Activated naive CD8-positive, alpha-beta T cell treated with anti-CD3 and anti-CD28 coated beads, Interleukin-2, amount 50 U/mL, for 24 hours (primary cell): ENCODE measurements at regions not wholly inside any gene's neighbourhood (a gene's known extent, or its start where the extent isn't known, plus 50 kb on each side); places are given as distances from the start of the nearest gene placed in this dataset.
"Not testable (repeated sequence)": the region's sequence is repeated elsewhere in the genome, so short reads cannot be mapped to it uniquely, and the experiment has no call there.

Source experiments
- ATAC-seq: fragments of 150-1000 bp; cut with Tn5 transposase; one replicate; pipeline ENCODE4 v1.10.0; 2021
- DNase-seq: peaks from one replicate; pipeline ENCODE4 v3.0.0; 2021
- H3K27ac Mint-ChIP-seq: one replicate; pipeline ENCODE4 v1.8.0; 2021; ENCODE audit warnings: mild to moderate bottlenecking, mixed read lengths
- H3K27me3 Mint-ChIP-seq: one replicate; pipeline ENCODE4 v1.8.0; 2021; ENCODE audit warnings: mixed read lengths
- H3K36me3 Mint-ChIP-seq: one replicate; pipeline ENCODE4 v1.8.0; 2021; ENCODE audit warnings: low read depth, mixed read lengths
- H3K4me1 Mint-ChIP-seq: one replicate; pipeline ENCODE4 v1.8.0; 2021; ENCODE audit warnings: mixed read lengths
- H3K4me3 Mint-ChIP-seq: one replicate; pipeline ENCODE4 v1.8.0; 2021; ENCODE audit warnings: mild to moderate bottlenecking, moderate library complexity, mixed read lengths
- H3K9me3 Mint-ChIP-seq: one replicate; pipeline ENCODE4 v1.8.0; 2021; ENCODE audit warnings: mixed read lengths

GRCh38 chr1:219331424-219331823 is 157.7 kb downstream of the LYPLAL1 start:
- H3K4me1 Mint-ChIP-seq: no peaks in the 10 kb centered on the region
- ATAC-seq (no peak), DNase-seq (no peak)
- no peak overlapping the region for H3K27ac Mint-ChIP-seq
- H3K27me3 Mint-ChIP-seq: no peaks in the 10 kb centered on the region
- H3K36me3 Mint-ChIP-seq: peaks cover 2% of the 10 kb centered on the region
- H3K9me3 Mint-ChIP-seq: peaks cover 15% of the 10 kb centered on the region
- no peak overlapping the region for H3K4me3 Mint-ChIP-seq

GRCh38 chr1:219330669-219331068 is 157.0 kb downstream of the LYPLAL1 start:
- H3K27me3 Mint-ChIP-seq: no peaks in the 10 kb centered on the region
- H3K4me3 Mint-ChIP-seq: no peak overlapping the region
- peaks cover 15% of the 10 kb centered on the region for H3K9me3 Mint-ChIP-seq
- peaks cover under 1% of the 10 kb centered on the region for H3K4me1 Mint-ChIP-seq
- H3K27ac Mint-ChIP-seq: no peak overlapping the region
- peaks cover 2% of the 10 kb centered on the region for H3K36me3 Mint-ChIP-seq
- no peak for DNase-seq
- ATAC-seq: no peak

GRCh38 chr1:219330001-219330400 is 156.3 kb downstream of the LYPLAL1 start:
- DNase-seq (no peak), ATAC-seq (no peak)
- Mint-ChIP-seq H3K9me3 (peaks cover 21% of the 10 kb centered on the region), H3K4me1 (peaks cover 6% of the 10 kb centered on the region), H3K27ac (no peak overlapping the region), H3K4me3 (no peak overlapping the region), H3K27me3 (no peaks in the 10 kb centered on the region), H3K36me3 (peaks cover 2% of the 10 kb centered on the region)

GRCh38 chr1:219329578-219329977 is 155.9 kb downstream of the LYPLAL1 start:
- H3K27me3 Mint-ChIP-seq: no peaks in the 10 kb centered on the region
- no peak for DNase-seq
- H3K4me1 Mint-ChIP-seq: peaks cover 10% of the 10 kb centered on the region
- H3K4me3 Mint-ChIP-seq: no peak overlapping the region
- H3K27ac Mint-ChIP-seq: no peak overlapping the region
- peaks cover 2% of the 10 kb centered on the region for H3K36me3 Mint-ChIP-seq
- H3K9me3 Mint-ChIP-seq: peaks cover 21% of the 10 kb centered on the region
- no peak for ATAC-seq

- no peak overlapping the region for H3K27ac Mint-ChIP-seq
- H3K4me3 Mint-ChIP-seq: no peak overlapping the region
- peaks cover 2% of the 10 kb centered on the region for H3K36me3 Mint-ChIP-seq
- DNase-seq (no peak), ATAC-seq (no peak)
- peaks cover 1% of the 10 kb centered on the region for H3K27me3 Mint-ChIP-seq
- H3K4me1 Mint-ChIP-seq: peaks cover 15% of the 10 kb centered on the region
- H3K9me3 Mint-ChIP-seq: peaks cover 21% of the 10 kb centered on the region
Measured at GRCh38 chr1:219326843-219327242, 153.2 kb downstream of the LYPLAL1 start.

GRCh38 chr1:219325368-219325742 is 151.7 kb downstream of the LYPLAL1 start:
- Mint-ChIP-seq H3K4me1 (peaks cover 15% of the 10 kb centered on the region), H3K4me3 (no peak overlapping the region), H3K27ac (peak overlapping the region; percentile 7), H3K9me3 (peaks cover 21% of the 10 kb centered on the region), H3K27me3 (peaks cover 1% of the 10 kb centered on the region), H3K36me3 (peaks cover 2% of the 10 kb centered on the region)
- DNase-seq: no peak
- peak; percentile 36 for ATAC-seq

GRCh38 chr1:219324629-219325367 is 151.1 kb downstream of the LYPLAL1 start:
- ATAC-seq (peak; percentile 96), DNase-seq (peak; percentile 2)
- H3K4me3 Mint-ChIP-seq: no peak overlapping the region
- H3K36me3 Mint-ChIP-seq: peaks cover 2% of the 10 kb centered on the region
- H3K27me3 Mint-ChIP-seq: peaks cover 1% of the 10 kb centered on the region
- H3K4me1 Mint-ChIP-seq: peaks cover 15% of the 10 kb centered on the region
- H3K9me3 Mint-ChIP-seq: peaks cover 21% of the 10 kb centered on the region
- no peak overlapping the region for H3K27ac Mint-ChIP-seq

- ATAC-seq (no peak), DNase-seq (no peak)
- Mint-ChIP-seq H3K27ac (no peak overlapping the region), H3K9me3 (peaks cover 21% of the 10 kb centered on the region), H3K27me3 (peaks cover 1% of the 10 kb centered on the region), H3K4me1 (peaks cover 15% of the 10 kb centered on the region), H3K36me3 (peaks cover 2% of the 10 kb centered on the region), H3K4me3 (no peak overlapping the region)
Measured at GRCh38 chr1:219324171-219324570, 150.5 kb downstream of the LYPLAL1 start.

- Mint-ChIP-seq H3K27me3 (peaks cover 1% of the 10 kb centered on the region), H3K36me3 (peaks cover 2% of the 10 kb centered on the region), H3K4me3 (no peak overlapping the region), H3K9me3 (peaks cover 21% of the 10 kb centered on the region), H3K27ac (no peak overlapping the region), H3K4me1 (peaks cover 15% of the 10 kb centered on the region)
- ATAC-seq (no peak), DNase-seq (no peak)
Measured at GRCh38 chr1:219323426-219323825, 149.7 kb downstream of the LYPLAL1 start.

GRCh38 chr1:219322766-219323165 is 149.1 kb downstream of the LYPLAL1 start:
- H3K36me3 Mint-ChIP-seq: peaks cover 2% of the 10 kb centered on the region
- no peak overlapping the region for H3K4me3 Mint-ChIP-seq
- ATAC-seq (no peak), DNase-seq (no peak)
- peaks cover 20% of the 10 kb centered on the region for H3K9me3 Mint-ChIP-seq
- H3K4me1 Mint-ChIP-seq: peaks cover 15% of the 10 kb centered on the region
- peaks cover 1% of the 10 kb centered on the region for H3K27me3 Mint-ChIP-seq
- H3K27ac Mint-ChIP-seq: no peak overlapping the region

GRCh38 chr1:219320563-219320962 is 146.9 kb downstream of the LYPLAL1 start:
- H3K4me1 Mint-ChIP-seq: peaks cover 13% of the 10 kb centered on the region
- H3K27me3 Mint-ChIP-seq: not testable (repeated sequence)

GRCh38 chr1:219318826-219319225 is 145.1 kb downstream of the LYPLAL1 start:
- H3K36me3 Mint-ChIP-seq: peaks cover 6% of the 10 kb centered on the region
- peaks cover 1% of the 10 kb centered on the region for H3K27me3 Mint-ChIP-seq
- peaks cover 5% of the 10 kb centered on the region for H3K4me1 Mint-ChIP-seq
- peaks cover 21% of the 10 kb centered on the region for H3K9me3 Mint-ChIP-seq
- H3K27ac Mint-ChIP-seq: no peak overlapping the region
- DNase-seq (no peak), ATAC-seq (no peak)
- H3K4me3 Mint-ChIP-seq: no peak overlapping the region

More at GRCh38 chr1:219320563-219320962, 146.9 kb downstream of the LYPLAL1 start:
- not testable (repeated sequence) for ATAC-seq, DNase-seq, H3K4me3 Mint-ChIP-seq, H3K36me3 Mint-ChIP-seq, H3K27ac Mint-ChIP-seq
- peaks cover 23% of the 10 kb centered on the region for H3K9me3 Mint-ChIP-seq

GRCh38 chr1:219317762-219318353 is 144.2 kb downstream of the LYPLAL1 start:
- ATAC-seq (no peak), DNase-seq (no peak)
- Mint-ChIP-seq H3K27me3 (no peaks in the 10 kb centered on the region), H3K36me3 (peaks cover 6% of the 10 kb centered on the region), H3K9me3 (peaks cover 21% of the 10 kb centered on the region), H3K4me3 (no peak overlapping the region), H3K4me1 (peaks cover under 1% of the 10 kb centered on the region), H3K27ac (no peak overlapping the region)

- peaks cover 6% of the 10 kb centered on the region for H3K36me3 Mint-ChIP-seq
- no peak for ATAC-seq
- H3K27ac Mint-ChIP-seq: no peak overlapping the region
- no peaks in the 10 kb centered on the region for H3K4me1 Mint-ChIP-seq
- DNase-seq: no peak
- no peaks in the 10 kb centered on the region for H3K27me3 Mint-ChIP-seq
- H3K4me3 Mint-ChIP-seq: no peak overlapping the region
- H3K9me3 Mint-ChIP-seq: peaks cover 21% of the 10 kb centered on the region
Measured at GRCh38 chr1:219316066-219316465, 142.4 kb downstream of the LYPLAL1 start.

- Mint-ChIP-seq H3K9me3 (peaks cover 26% of the 10 kb centered on the region), H3K27ac (no peak overlapping the region), H3K4me3 (no peak overlapping the region), H3K4me1 (no peaks in the 10 kb centered on the region), H3K36me3 (peaks cover 8% of the 10 kb centered on the region), H3K27me3 (no peaks in the 10 kb centered on the region)
- DNase-seq (no peak), ATAC-seq (no peak)
Measured at GRCh38 chr1:219313961-219314360, 140.3 kb downstream of the LYPLAL1 start.
